Lower leg skin (tissue), 4 donors: ENCODE measurements at regions not wholly inside any gene's neighbourhood (a gene's known extent, or its start where the extent isn't known, plus 50 kb on each side); places are given as distances from the start of the nearest gene placed in this dataset.

Experiments
- DNase-seq, 2 donors: peaks; one replicate each; pipeline ENCODE4 v3.0.0-alpha.2; 2019; ENCODE audit warnings: low spot score in 2 of 2
- H3K4me3 ChIP-seq: fragments of 200-600 bp; sonication (generic); 2 replicates; pipeline ENCODE4 v1.5.1; 2017; ENCODE audit warnings: mild to moderate bottlenecking, low read depth; ENCODE audit not compliant: poor library complexity, severe bottlenecking
- CTCF ChIP-seq, 3 donors: fragments of 450-650 bp; IDR thresholded peaks; one replicate each; pipeline ENCODE4 v1.5.1; 2016; ENCODE audit warnings: antibody characterized with exemption in 3 of 3, mild to moderate bottlenecking in 3 of 3, moderate library complexity in 2 of 3
- POLR2A ChIP-seq, 2 donors: fragments of 450-650 bp; IDR thresholded peaks; one replicate each; pipeline ENCODE4 v1.6.1; 2016 to 2017; ENCODE audit warnings: antibody characterized with exemption in 2 of 2, mild to moderate bottlenecking in 1 of 2, moderate library complexity in 1 of 2
- WGBS, 2 donors: methylation state at CpG; one replicate each; pipeline ENCODE4 v1.1.5; 2018; 5-methylcytosine and 5-hydroxymethylcytosine counted together
- intact Hi-C: fragments of 100-400 bp; cut with DNase I; formaldehyde crosslinking; loops from one replicate; pipeline ENCODE4 v1.15.0; 2023; ENCODE audit warnings: low total_unique reads

DNA sequence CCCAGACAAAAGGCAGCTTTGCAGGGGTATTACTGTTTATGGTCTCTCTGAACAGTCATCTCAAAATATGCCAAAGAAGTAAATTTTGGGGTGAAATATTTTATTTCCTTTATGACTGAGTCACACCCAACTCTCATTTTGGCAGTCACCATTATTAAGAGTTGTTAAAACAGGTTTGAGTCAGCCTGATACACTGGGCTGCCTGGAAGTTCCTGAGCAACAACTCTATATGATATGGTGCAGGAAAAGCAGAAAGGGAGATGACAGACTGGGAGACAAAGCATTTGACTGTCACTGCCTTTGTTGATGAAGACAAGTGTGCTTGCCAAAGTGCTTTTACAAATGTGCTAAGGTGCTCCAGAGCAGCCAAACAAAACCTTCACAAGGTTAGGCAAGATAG lies 1263.5 kb downstream of the PCDH7 start:
- H3K4me3 ChIP-seq: no peak overlapping the region
- no peak for DNase-seq
- intact Hi-C loops: no loop called here
- TF ChIP-seq CTCF (IDR thresholded peaks at IDR 0.05) (no peak), POLR2A (IDR thresholded peaks at IDR 0.05) (no peak)

GRCh38 chr4:31984872-31985271 lies 1264.7 kb downstream of the PCDH7 start:
- intact Hi-C loops: no loop called here
- TF ChIP-seq POLR2A (IDR thresholded peaks at IDR 0.05) (no peak), CTCF (IDR thresholded peaks at IDR 0.05) (no peak)
- H3K4me3 ChIP-seq: no peak overlapping the region
- no peak for DNase-seq
- WGBS, 2 donors: 81 to 91% methylated on average over 2 of the region's 2 CpGs

- WGBS, 2 donors: 89 to 97% methylated on average over 28 to 48 of the region's 55 CpGs
- intact Hi-C loops: no loop called here
- no peak overlapping the region for H3K4me3 ChIP-seq
- no peak for DNase-seq
- TF ChIP-seq POLR2A (IDR thresholded peaks at IDR 0.05): no peak
- no peak for TF ChIP-seq CTCF (IDR thresholded peaks at IDR 0.05)
These were observed 1276.1 kb downstream of the PCDH7 start for GRCh38 chr4:31995943-31996901.

DNA sequence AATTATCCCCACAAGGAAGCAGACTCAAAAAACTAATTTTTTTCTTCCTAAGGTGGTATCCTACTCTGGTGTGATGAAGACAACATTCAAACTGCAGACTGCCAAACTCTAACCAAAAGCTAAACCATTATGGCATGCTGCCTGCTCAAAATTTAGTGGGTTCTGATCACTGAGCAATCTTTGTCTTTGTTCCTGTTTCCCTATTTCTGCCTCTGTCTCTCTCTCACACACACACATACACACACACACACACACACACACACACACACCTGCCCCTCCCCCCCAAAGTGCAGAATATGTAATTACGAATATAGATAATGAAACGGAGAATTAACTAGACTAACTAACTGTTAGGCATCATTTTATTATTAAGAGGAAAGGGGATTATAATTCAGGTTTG lies 1278.6 kb downstream of the PCDH7 start:
- WGBS, 2 donors: 45 to 75% methylated on average over 2 of the region's 2 CpGs
- TF ChIP-seq CTCF (IDR thresholded peaks at IDR 0.05): no peak
- no peak for TF ChIP-seq POLR2A (IDR thresholded peaks at IDR 0.05)
- intact Hi-C loops: no loop called here
- no peak for DNase-seq
- no peak overlapping the region for H3K4me3 ChIP-seq

GRCh38 chr4:31999848-32000247 lies 1279.7 kb downstream of the PCDH7 start:
- TF ChIP-seq POLR2A (IDR thresholded peaks at IDR 0.05): no peak
- TF ChIP-seq CTCF (IDR thresholded peaks at IDR 0.05): no peak
- intact Hi-C loops: no loop called here
- 43 to 57% methylated on average over 1 of the region's 1 CpG for WGBS, 2 donors
- H3K4me3 ChIP-seq: no peak overlapping the region
- no peak for DNase-seq
